KBM-7 (cell line): ENCODE measurements at regions not wholly inside any gene's neighbourhood (a gene's known extent, or its start where the extent isn't known, plus 50 kb on each side); places are given as distances from the start of the nearest gene placed in this dataset.
"Not testable (repeated sequence)": the region's sequence is repeated elsewhere in the genome, so short reads cannot be mapped to it uniquely, and the experiment has no call there.

Source experiments
- DNase-seq: peaks from one replicate; pipeline ENCODE4 v3.0.0-alpha.2; 2015
- in situ Hi-C: fragments of 300-500 bp; cut with MboI; formaldehyde crosslinking; loops from 2 replicates; pipeline ENCODE4 v1.14.3; 2020; ENCODE audit warnings: low sequenced_read_pairs, low pct_unique_long_range_greater_than_20kb, mixed read lengths

GRCh38 chr5:57900381-57900944, 417.9 kb upstream of the ACTBL2 start:
- in situ Hi-C loops: no loop called here
- no peak for DNase-seq

GRCh38 chr5:57896576-57896975, 414.0 kb upstream of the ACTBL2 start:
- in situ Hi-C loops: no loop called here

GRCh38 chr5:57895766-57896165, 413.2 kb upstream of the ACTBL2 start:
- DNase-seq: no peak
- in situ Hi-C loops: no loop called here

More at GRCh38 chr5:57896576-57896975, 414.0 kb upstream of the ACTBL2 start:
- DNase-seq: no peak

GRCh38 chr5:57893926-57894325, 411.3 kb upstream of the ACTBL2 start:
- in situ Hi-C loops: no loop called here
- DNase-seq: no peak

GRCh38 chr5:57891443-57891842, 408.8 kb upstream of the ACTBL2 start:
- DNase-seq: no peak
- in situ Hi-C loops: no loop called here

- no peak for DNase-seq
- in situ Hi-C loops: no loop called here
Observed at GRCh38 chr5:57889558-57889957, 406.9 kb upstream of the ACTBL2 start.

- in situ Hi-C loops: no loop called here
- peak; percentile 5 for DNase-seq
Observed at GRCh38 chr5:57887851-57888621, 405.4 kb upstream of the ACTBL2 start.

- no peak for DNase-seq
- in situ Hi-C loops: no loop called here
Observed at GRCh38 chr5:57884346-57885102, 401.9 kb upstream of the ACTBL2 start.

- DNase-seq: no peak
- in situ Hi-C loops: no loop called here
Observed at GRCh38 chr5:57880216-57880615, 397.6 kb upstream of the ACTBL2 start.

GRCh38 chr5:57878301-57878722, 395.7 kb upstream of the ACTBL2 start:
- no peak for DNase-seq
- in situ Hi-C loops: no loop called here

GRCh38 chr5:57871496-57871895, 388.9 kb upstream of the ACTBL2 start:
- DNase-seq: no peak
- in situ Hi-C loops: no loop called here

GRCh38 chr5:57870267-57870666, 387.7 kb upstream of the ACTBL2 start:
- in situ Hi-C loops, DNase-seq: not testable (repeated sequence)

- no peak for DNase-seq
- in situ Hi-C loops: no loop called here
Observed at GRCh38 chr5:57863661-57864060, 381.1 kb upstream of the ACTBL2 start.

- in situ Hi-C loops: no loop called here
- no peak for DNase-seq
Observed at GRCh38 chr5:57862942-57863341, 380.3 kb upstream of the ACTBL2 start.

GRCh38 chr5:57862471-57862911, 379.9 kb upstream of the ACTBL2 start:
- no peak for DNase-seq
- in situ Hi-C loops: no loop called here

GRCh38 chr5:57859626-57860025, 377.0 kb upstream of the ACTBL2 start:
- DNase-seq: no peak
- in situ Hi-C loops: no loop called here

GRCh38 chr5:57858905-57859304, 376.3 kb upstream of the ACTBL2 start:
- in situ Hi-C loops: no loop called here
- no peak for DNase-seq

- DNase-seq: no peak
- in situ Hi-C loops: no loop called here
Observed at GRCh38 chr5:57857696-57858095, 375.1 kb upstream of the ACTBL2 start.

GRCh38 chr5:57855831-57856230, 373.2 kb upstream of the ACTBL2 start:
- in situ Hi-C loops: no loop called here
- no peak for DNase-seq
